Prostate gland (tissue), 2 donors: ENCODE measurements at regions not wholly inside any gene's neighbourhood (a gene's known extent, or its start where the extent isn't known, plus 50 kb on each side); places are given as distances from the start of the nearest gene placed in this dataset.

Experiments used
- CTCF ChIP-seq, 4 experiments: fragments of 200-600 bp in 2 of 4; fragments of 450-650 bp in 2 of 4; sonication (generic) in 2 of 4; IDR thresholded peaks; 1 replicate in 3 of 4; 2 replicates in 1 of 4; pipeline ENCODE4 v1.5.1; 2016 to 2019; ENCODE audit warnings: antibody characterized with exemption in 4 of 4, mild to moderate bottlenecking in 2 of 4, moderate library complexity in 2 of 4
- POLR2A ChIP-seq: fragments of 450-650 bp; IDR thresholded peaks from one replicate; pipeline ENCODE4 v1.6.1; 2016; ENCODE audit warnings: antibody characterized with exemption, mild to moderate bottlenecking
- POLR2AphosphoS5 ChIP-seq: sonication (generic); formaldehyde crosslinking; IDR thresholded peaks from one replicate; pipeline ENCODE4 v1.6.1; 2017; ENCODE audit warnings: antibody characterized with exemption

- TF ChIP-seq POLR2AphosphoS5 (no peak), CTCF (IDR thresholded peaks at IDR 0.05) (no peak), POLR2A (no peak)
Observed at GRCh38 chr1:60132108-60132507, 58.5 kb upstream of the C1orf87 start.
